Stimulated activated CD4-positive, alpha-beta T cell treated with anti-CD3 and anti-CD28 coated beads, Interleukin-4, amount 100 ng/mL, for 24 hours (primary cell): ENCODE measurements at regions not wholly inside any gene's neighbourhood (a gene's known extent, or its start where the extent isn't known, plus 50 kb on each side); places are given as distances from the start of the nearest gene placed in this dataset.

Experiments
- DNase-seq: peaks from one replicate; pipeline ENCODE4 v3.0.0-alpha.2; 2020

DNA sequence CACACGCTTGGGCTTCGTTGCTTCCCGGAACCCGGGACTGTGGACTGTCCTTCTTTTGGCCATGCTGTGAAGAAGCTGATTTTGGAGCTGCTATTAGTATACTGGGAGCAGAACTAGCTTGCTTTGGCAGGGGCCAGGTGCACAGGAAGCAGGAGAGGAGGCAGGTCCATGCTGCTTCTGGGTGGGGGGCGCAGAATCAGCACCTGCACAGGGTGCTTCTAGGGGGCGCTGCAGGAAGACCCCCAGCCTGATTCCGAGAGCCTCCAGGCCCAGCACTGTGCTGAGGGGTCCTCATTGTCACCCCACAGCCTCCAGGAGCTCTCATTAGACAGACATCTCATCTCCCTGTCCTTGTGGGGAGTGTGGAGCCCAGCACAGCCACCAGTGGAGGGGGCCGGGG, 252.6 kb upstream of the IRX4 start:
- DNase-seq, result no peak

DNA sequence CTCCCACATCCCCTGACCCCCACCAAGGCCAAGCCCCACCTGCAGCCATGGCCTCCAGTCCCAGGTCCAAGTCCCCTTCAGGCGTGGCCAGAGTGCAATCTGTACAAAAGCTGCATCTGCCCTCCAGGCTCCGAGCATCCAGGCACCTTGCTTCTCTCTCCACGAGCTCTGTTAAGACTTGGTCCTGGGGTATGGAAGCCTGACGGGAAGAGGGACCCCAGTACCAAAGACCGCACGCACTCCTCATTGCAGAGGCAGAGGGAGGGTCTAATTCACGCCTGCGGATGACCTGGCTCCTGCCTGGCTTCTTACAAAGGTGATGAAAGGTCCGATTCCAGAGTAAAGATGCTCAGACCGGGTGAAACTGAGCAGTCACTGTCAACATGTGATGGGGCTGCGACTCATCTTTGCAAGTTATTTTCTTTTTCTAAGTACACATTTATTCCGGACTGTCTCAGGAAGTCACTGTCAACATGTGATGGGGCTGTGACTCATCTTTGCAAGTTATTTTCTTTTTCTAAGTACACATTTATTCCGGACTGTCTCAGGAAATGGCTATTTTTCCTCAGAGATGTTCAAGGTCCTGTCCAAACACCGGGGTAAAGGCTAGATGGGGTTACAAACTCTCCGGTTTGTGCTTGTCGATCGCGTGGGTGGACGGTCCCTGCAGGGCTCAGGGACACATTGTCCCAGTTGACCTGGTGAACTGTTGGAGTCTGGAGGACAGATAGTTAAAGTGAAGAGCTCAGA, 252.0 kb upstream of the IRX4 start:
- DNase-seq, result no peak

DNA sequence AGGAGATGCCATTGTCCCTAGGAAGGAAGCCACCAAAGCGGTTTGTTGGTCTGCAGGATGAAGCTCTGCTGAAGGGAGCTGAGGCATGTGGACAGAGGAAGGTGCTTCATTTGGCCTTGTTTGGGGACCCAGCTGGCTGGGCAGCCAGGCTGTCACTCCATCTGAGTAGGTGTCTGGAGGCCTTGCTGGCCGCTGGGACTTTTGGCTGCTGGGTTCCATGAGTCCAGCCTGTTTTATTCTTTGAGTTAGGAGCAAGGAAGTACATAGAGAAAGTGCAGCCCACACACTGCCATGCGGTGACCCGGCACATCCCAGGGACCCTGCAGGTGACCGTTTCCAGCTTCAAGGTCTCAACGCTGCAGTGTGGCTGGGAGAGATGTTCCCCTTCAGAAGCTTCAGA, 251.2 kb upstream of the IRX4 start:
- DNase-seq, result no peak

DNA sequence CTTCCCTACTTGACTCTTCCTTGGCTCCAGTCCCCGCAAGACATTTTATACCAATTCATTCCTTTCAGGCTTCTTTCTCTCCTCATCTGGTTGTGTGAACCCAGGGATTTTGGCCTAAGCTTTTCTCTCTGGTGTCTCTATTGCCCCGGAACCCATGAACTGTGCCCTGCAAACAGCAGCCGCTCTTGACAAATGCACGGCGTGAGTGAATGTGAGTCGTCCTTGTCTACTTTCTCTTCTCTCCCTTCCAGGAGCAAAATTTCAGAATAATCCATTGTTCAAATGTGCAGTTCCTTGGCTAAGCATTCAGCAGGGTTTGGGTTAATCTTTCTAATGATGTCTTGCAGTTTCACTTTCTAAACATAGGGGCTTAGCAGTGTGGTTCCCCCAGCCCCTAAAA, 250.4 kb upstream of the IRX4 start:
- DNase-seq, result no peak

DNA sequence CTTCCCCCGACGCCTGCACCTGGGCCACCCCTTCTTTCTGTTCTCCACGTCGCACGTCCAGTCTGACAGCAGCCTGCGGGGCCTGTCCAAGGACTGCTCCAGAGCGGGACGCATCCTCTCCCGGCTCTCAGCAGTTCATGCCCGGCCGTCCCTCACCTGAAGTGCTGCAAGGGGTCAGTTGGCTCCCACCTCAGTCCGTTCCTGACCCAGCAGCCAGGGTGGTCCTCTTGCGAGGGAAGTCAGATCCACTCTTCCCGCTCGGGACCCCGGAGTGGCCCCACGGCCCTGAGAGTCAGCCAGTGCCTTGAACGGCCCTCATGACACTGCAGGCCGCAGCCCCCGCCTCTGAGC, 249.7 kb upstream of the IRX4 start:
- no peak for DNase-seq

DNA sequence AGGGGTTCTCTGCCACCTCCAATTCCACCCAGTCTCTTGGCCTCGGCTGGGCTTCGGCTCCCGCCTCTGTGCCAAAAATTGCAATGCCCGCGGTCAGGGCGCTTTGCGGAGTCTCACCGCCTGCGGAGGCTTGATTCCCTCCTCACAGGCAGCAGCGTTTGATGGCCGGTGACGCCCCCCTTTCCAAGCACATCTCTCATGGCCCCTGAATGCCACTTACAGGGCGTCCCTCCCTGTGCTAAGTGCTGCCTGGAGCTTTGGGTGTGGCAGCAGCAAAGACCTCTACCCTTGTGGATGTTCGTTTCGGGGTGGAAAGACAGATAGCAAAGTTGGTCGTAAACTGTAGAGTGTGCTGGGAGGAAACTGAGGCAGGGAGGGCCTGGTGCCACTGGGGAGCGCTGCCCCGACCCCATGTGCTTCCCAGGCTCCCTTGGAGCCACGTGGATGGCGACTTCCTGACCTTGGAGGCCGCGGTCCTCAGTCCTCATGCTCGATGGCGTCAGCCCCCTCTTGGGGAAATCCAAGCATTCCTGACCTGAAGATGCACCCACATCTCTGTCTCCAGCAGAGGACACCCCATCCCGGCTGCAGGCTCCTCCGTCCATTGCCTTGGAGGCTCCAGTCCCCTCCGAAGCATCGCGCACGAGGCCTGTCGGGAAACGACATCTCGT, 249.2 kb upstream of the IRX4 start:
- no peak for DNase-seq

DNA sequence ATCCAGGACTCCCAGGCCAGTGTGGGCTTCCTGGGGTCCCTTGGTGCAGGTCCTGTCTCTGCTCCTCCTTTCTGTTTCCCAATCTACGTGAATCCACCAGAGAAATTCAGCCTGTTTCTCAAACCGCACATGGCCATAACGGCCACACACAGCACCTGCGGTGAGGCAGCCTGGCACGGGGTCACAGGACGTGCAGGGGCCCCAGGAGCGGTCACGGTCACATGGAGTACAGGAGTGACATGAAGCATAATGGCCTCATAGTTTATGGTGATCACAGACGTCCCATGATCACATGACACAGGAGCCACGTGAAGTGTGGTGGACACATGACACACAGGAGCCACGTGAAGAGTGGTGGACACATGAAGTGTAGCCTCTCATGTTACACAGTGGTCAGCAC, 248.5 kb upstream of the IRX4 start:
- DNase-seq, result no peak

DNA sequence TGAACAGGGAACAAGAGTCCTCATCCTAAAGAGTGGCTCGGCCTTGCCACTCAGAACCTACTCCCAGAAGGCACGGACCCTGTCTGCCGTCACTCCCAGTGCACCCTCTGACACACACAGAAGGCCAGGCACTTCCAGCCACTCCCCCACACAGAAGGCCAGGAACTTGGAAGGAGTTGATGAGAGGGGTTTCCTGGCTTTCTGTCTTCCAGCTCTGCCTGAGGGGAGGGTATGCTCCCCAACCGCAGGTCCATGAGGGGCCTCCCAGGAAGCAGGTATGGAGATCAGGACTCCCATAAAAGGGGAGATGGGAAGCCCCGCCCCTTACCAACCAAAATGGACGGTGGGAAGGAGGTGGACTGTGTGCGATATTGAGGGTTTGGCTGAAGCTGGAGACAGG, 247.6 kb upstream of the IRX4 start:
- DNase-seq, result no peak

DNA sequence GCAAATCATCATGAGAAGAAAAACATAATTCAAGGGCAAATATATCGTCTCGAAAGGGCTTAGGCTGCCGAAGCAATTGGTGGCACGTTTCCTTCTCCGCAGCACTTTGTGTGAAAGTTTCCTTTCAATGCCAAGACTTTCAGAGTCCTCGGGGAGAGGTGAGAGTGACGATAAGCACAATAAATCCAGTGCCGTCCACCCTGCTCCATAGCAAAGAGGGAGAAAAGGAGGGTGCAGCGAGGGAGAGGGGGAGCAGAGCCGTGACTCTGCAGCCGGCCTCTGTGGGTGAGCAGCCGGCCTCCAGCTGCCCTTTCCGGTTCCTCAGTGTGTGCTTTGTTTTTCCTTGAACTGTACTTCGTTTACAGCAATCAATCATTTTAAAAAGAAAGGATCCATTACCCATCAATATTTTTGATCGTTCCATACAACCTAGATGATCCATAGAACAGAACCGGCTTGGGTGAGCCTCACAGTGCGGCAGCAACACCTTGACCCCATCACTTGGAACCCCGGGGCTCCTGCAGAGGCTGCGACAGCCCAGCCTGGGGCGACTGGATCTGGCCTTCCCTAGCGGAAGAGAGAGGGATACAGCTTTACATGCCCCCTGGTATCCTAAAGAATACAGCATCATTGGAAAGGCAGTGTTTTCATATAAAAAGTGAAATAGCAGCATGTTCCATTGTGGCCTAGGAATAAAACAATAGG, 247.0 kb upstream of the IRX4 start:
- no peak for DNase-seq

DNA sequence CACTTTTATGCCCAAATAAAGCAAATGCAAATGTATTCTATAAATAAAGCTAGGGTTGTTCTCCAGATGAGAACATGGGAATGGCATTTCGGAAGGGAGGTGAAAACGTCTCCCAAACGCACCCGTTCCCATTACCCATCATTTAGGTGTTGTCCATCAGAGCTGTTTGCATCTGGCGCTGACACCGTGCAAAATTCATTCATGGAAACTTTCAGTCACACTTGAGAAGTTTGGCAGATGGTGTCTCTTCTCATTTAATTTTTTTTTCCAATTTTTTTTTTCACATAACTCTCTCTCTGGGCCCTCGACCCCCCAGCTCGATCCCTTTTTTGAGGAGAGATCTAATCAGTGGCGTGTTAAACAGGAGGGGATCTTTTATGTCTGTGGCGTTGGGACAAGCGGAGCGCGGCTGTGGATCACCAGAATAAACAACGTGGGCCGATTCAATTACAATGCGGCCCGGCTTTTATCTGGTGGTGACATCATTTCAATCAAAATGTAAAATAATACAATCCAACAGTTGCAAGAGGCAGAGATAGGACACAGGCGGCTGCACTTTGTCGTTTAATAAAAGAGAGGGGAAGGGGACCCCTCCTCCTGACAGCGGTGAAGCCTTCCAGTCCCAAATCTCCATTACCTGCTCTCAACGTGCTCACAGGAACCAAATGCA, 246.1 kb upstream of the IRX4 start:
- DNase-seq, result no peak

DNA sequence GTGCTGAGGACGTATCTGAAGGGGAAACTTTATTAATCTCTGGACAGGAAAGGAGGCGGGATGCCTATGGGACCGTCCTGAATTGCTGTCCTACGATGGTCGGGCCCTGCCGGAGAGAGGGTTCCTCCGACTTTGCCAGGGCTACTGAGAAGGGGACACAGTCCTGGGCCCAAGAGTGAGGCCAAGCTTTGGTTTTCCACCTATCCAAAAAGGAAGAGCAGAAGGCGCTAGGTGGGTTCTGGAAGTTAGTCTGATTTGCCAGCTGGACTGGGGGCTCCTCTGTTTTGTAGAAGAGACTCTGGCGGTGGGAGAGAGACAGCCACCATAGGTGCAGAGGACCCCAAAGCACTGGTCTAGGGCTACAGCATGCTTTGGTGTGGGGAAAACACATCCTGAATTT, 243.8 kb upstream of the IRX4 start:
- DNase-seq, result no peak

DNA sequence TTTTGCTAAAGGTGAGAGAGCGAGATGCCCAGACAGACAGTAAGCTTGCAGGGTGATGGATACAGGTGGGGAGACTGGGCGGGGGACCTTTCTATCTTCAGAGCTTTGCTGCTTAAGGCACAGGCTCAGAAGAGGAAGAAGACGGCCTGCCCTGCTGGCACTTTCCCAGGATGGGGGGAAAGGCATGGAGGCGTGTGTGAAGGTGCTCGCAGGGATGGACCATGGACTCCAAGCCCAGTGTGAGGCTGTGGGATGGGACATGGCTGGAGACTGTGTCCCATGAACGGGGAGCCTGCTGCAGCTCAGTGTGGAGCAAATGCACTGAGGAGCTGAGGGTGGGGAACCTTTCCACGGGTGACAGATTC, 243.2 kb upstream of the IRX4 start:
- DNase-seq, result no peak

DNA sequence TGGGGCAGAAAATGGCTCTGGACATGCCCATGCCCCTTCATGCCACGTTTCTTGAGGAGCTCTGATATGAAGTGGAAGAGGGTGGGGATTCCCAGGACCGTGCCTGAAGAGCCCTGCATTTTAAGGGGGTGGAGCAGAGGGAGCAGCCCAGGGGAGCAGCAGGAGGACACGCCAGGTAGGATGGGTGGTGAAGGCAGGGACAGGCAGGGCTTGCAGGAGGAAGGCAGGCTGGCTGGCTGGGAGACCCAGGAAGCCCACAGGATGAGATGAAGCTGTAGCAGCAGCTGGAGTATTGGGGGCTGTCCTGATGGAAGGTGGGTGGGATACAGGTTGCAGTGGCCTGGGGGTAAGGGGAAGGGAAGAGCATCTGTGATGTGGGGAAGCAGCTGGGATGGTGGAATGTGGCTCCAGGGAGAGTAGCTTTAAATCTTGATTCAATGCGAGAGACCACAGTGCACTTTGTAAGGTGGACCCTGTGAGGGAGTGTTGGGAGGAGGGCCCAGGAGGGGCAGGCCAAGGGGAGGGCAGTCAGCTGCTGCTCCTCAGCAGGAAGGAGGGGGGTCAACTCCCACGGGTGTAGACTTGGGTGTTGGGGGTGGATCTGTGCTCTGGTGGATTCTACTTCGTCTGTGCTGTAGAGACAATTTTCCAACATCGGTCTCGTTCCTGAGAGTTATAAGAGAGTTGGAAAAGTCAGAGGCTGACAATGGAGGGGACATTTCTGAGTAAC, 242.6 kb upstream of the IRX4 start:
- DNase-seq, result no peak

DNA sequence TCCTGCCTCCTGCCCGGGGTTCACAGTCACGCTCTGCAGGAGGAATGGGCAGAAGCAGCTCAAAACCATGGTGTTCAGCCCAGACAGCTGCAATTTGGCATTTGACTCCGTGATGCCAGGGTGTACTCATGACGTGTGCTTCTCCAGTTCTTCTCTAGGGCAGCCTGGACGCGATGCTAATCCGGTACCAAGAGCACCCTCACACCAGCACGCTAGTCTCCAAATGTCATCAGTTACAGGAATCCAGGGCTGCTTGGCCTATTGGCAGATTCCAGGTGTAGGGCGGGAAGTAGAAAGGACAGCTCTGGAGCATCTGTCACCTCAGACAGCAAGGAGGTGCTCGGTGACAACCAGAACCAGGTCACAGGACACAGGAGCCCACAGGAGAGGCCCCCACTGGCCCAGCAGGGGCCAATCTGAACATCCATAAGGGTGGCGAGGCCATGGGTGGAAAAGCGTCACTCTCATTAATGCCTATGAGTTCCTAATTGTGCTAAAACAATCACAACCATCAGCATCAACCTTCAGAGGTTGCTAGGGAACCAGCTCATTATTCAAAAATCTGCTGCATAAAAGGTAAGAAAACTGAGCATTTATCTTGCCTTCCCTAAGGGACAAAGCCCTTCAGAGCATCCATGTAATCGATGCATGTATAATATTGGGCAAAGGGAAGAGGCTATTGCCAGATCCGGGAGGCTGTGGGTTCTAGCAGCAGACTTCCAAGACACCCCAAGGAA, 241.9 kb upstream of the IRX4 start:
- no peak for DNase-seq

DNA sequence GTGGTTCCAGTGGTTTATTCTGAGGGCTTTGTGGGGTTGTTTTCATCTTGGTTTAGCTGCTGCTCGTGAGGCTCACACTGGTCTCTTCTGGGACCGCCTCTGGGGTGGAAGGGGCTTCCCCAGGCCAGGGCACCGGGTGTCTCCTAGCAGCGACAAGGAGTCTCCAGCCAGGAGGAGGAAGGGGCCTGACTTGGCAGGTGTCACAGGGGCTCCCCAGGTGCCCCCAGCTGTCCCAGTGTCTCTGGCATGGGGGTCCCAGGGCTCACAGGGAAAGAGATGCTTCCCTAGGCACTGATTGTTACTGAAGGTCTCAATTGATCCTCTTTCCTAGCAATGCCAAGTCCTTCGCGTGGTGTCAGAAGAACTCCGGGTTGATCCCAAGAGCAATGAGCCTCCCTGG, 241.1 kb upstream of the IRX4 start:
- DNase-seq, result no peak

DNA sequence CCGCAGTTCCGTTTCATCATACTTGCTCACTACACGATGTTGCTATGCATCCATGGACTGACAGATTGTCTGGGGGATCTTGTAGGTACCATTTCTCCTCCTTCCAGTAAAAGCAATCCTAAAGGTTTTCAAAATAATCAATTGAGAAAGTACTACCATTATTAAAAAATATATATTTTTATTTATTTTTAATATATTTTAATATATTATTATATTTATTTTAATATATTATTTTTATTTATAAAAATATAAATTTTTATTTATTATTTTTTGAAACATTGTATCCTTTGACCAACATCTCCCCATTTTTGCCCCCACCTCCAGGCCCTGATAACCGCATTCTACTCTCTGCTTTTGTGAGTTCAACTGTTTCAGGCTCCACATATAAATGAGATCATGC, 237.6 kb upstream of the IRX4 start:
- DNase-seq, result no peak

DNA sequence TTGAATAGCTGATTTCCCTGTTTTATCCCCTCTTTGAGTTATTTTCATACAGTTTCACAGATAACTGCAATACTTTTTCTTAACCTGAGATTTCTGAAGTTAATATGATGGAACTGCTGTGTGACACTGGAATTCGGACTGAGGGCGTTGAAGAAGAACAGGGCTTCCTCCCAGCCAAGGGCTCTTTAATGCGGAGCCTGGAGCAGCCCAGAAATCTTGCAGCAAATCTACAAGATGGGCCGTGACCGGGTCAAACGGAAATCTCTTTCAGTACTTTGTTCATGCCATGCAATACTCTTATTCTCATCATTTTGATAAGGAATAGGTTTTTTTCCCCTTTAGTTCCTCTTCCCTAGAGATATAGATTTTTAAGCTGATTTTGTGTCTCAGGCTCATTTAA, 236.8 kb upstream of the IRX4 start:
- no peak for DNase-seq

DNA sequence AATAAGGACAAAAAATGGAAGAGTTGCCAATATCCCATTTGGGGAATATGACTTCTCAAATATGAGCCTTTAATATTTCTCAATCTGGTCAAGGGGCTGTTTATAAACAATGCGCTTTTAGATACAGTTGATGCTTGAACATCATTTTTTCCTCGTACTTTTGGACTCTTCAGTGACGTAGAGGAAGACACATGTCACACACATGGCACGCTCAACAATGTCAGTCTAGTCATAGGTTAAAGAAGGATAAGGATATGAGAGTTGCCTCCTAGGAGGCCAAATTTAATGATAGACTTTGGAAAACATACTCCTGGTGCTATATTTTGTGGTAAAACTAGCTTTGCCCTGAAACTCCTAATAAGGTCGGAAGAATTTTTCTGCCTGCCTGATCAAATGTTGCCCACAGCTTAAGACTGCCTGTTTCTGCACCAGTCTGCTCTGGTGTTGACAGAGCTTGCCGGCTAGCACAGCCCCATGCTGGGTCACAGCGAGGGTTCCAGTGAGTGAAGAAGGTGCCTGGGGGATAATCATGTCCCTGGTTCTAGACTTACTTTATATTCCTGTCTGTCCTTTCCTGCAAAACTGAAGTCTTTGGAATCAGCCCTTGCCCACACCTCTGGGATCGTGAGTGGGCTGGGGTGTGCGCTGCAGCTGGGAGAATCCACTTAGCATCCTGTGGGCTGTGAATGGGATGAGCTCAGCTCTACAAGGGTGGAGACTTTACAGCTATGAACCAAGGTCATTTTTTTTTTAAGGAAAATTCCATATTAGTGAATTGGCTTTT, 230.8 kb upstream of the IRX4 start:
- no peak for DNase-seq

DNA sequence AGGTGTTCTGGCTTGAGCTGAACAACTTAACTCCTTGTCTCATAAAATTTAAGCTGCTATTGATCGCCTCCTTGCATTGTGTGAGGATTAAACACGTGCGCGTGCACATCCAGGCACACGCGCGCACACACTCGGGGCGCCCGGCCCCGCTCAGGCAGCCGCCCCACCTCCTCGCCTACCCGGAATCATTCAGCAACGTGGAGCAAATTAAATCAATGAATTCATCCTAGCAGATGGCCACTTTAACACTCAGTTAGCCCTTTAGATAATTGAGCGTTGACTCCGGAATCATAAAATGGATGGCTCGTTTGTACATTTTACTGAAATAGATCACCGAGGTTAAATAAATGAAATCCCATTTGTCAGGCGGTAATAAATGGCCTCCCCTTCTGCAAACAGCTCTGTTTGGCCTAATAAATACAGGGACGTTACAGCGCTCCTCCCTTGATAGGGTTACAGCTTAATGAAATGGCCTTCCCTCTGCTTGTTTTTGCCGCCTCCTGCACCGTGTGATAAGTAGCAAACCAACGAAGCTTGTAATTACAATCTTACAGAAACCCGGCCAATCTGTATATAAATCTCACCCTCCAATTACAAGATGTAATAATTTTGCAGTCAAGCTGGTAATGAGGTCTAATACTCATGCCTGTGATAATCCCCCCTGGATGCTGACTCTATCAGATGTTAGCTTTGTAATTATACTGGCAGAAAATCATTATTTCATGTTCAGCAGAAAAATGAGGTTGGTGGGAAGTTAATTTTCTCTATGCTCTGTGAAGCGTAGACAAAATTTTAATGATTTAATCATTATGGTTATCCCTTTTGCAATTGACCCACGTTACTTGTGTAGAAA, 229.7 kb upstream of the IRX4 start:
- DNase-seq, result no peak

DNA sequence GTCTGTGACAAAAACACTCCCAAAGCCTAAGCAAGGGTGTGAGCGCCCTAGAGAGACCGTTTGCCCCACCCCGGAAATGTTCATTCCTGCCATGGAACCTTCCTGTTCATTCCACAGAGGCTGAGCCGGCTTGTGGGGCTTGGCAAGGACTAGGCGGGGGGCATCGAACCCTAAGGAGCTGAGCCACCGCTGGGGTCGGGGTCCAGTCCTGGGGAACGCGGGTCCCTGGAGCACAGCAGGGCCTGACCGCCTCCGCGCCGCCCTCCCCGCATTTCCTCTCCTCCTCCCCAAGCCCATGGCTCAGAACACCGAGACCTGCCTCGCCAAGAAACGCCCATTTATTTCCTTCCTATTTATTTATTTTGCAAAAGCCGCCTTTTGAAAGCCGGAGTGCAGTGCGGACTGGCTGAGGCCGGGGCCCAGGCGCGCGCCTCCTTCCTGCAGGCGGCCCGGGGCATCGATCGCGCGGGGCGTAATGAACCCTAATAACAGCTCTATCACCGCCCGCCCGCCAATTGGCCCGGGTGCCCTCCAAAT, 228.9 kb upstream of the IRX4 start:
- no peak for DNase-seq
